Heart left ventricle (tissue), 16 donors: ENCODE measurements at regions not wholly inside any gene's neighbourhood (a gene's known extent, or its start where the extent isn't known, plus 50 kb on each side); places are given as distances from the start of the nearest gene placed in this dataset.

ENCODE experiments used
- ATAC-seq, 4 donors: fragments of 200-7000 bp; cut with Tn5 transposase; one replicate each; pipeline ENCODE4 v1.9.1; 2020 to 2022; ENCODE audit warnings: moderate library complexity in 4 of 4, mild to moderate bottlenecking in 3 of 4, moderate number of reproducible peaks in 1 of 4
- DNase-seq, 5 donors: peaks; one replicate each; pipeline ENCODE4 v3.0.0-alpha.2; 2020
- H3K27ac ChIP-seq, 12 donors: fragments of 200-600 bp; sonication (generic) in 4 of 12; one replicate each; pipeline versions ENCODE4 v1.5.0 to v1.8.0; 2016 to 2022; ENCODE audit warnings: mild to moderate bottlenecking in 2 of 12
- H3K27me3 ChIP-seq, 9 donors: fragments of 200-600 bp; sonication (generic) in 2 of 9; one replicate each; pipeline versions ENCODE4 v1.5.1 to v1.8.0; 2016 to 2022; ENCODE audit warnings: mild to moderate bottlenecking in 3 of 9
- H3K36me3 ChIP-seq, 9 donors: fragments of 200-600 bp; sonication (generic) in 2 of 9; one replicate each; pipeline versions ENCODE4 v1.5.0 to v1.8.0; 2018 to 2022; ENCODE audit warnings: mild to moderate bottlenecking in 2 of 9
- H3K4me1 ChIP-seq, 12 donors: fragments of 200-600 bp; sonication (generic) in 4 of 12; one replicate each; pipeline versions ENCODE4 v1.5.0 to v1.8.0; 2016 to 2022; ENCODE audit warnings: mild to moderate bottlenecking in 3 of 12
- H3K4me3 ChIP-seq, 12 donors: fragments of 200-600 bp; sonication (generic) in 4 of 12; one replicate each; pipeline versions ENCODE4 v1.5.0 to v1.8.0; 2017 to 2022; ENCODE audit warnings: mild to moderate bottlenecking in 9 of 12, moderate library complexity in 4 of 12
- H3K9me3 ChIP-seq, 12 donors: fragments of 200-600 bp; sonication (generic) in 4 of 12; one replicate each; pipeline versions ENCODE4 v1.5.0 to v1.8.0; 2016 to 2022; ENCODE audit warnings: mild to moderate bottlenecking in 1 of 12
- CTCF ChIP-seq, 12 donors: fragments of 200-600 bp; sonication (generic) in 4 of 12; IDR thresholded peaks; one replicate each; pipeline versions ENCODE4 v1.5.0 to v1.8.0; 2018 to 2022; ENCODE audit warnings: antibody characterized with exemption in 12 of 12, mild to moderate bottlenecking in 5 of 12
- POLR2A ChIP-seq, 2 donors: fragments of 450-650 bp; IDR thresholded peaks; one replicate each; pipeline ENCODE4 v1.6.1; 2017; ENCODE audit warnings: antibody characterized with exemption in 2 of 2, mild to moderate bottlenecking in 2 of 2, moderate library complexity in 2 of 2
- WGBS, 4 donors: extraction: QIAGEN DNeasy Blood & Tissue Kit in 2 of 4; methylation state at CpG; one replicate each; pipeline versions ENCODE4 v1.1.5 to v1.1.7; 2013 to 2018; 5-methylcytosine and 5-hydroxymethylcytosine counted together
- intact Hi-C, 10 donors: fragments of 100-400 bp; cut with DNase I; formaldehyde crosslinking; loops; one replicate each; pipeline versions ENCODE4 v1.11.1 to v1.14.2; 2022
- donor health status: ischemic (EF 13 %, LVEDD 7.1; RV severe dilation, severe dysfunction).
- donor health status: healthy with polysubstance abuse.
- donor health status: DM: no; HTN: yes; CAD: no.
- donor health status: DM: no; HTN: no; CAD: no.
- donor health status: ischemic (EF 25% LVEDD 6.9; RV normal size, moderate dysfunction).
- donor health status: ischemic (EF 25% LVEDD 5.7; RV mildly dilated, moderate dysfunction).
- donor health status: healthy.
- donor health status: DM: yes; HTN: yes; CAD: no.
- donor health status: ischemic (EF 35%, LVEDD 5.7; RV mildly dilated, moderate dysfunction).
- donor health status: nonischemic (EF 11% LVEDD 7.7; RV severe dilation, severe dysfunction).
- donor health status: DM: yes; HTN: yes; CAD: no.
- donor health status: PGD.
- donor health status: ischemic (EF 29% LVEDD 5.4; RV normal size, mild dysfunction).
- donor health status: nonischemic (EF 23%, LVEDD 6.1; RV moderate dilation, normal function).

GRCh38 chr1:115172270-115172669, 83.0 kb upstream of the TSPAN2 start:
- ATAC-seq: no peak
- Histone ChIP-seq H3K27ac (no peak overlapping the region), H3K4me1 (peaks cover 0 to 12% (median 0%) of the 10 kb centered on the region in 12 donors), H3K4me3 (no peak overlapping the region), H3K9me3 (no peaks in the 10 kb centered on the region), H3K27me3 (no peaks in the 10 kb centered on the region), H3K36me3 (no peaks in the 10 kb centered on the region)
- WGBS, 4 donors: 57 to 80% (median 65%) methylated on average over 2 of the region's 2 CpGs
- intact Hi-C loops: no loop called here
- DNase-seq: no peak
- no peak for TF ChIP-seq POLR2A (IDR thresholded peaks at IDR 0.05)
- TF ChIP-seq CTCF (IDR thresholded peaks at IDR 0.05): no peak

- Histone ChIP-seq H3K9me3 (no peaks in the 10 kb centered on the region), H3K36me3 (no peaks in the 10 kb centered on the region), H3K27me3 (no peaks in the 10 kb centered on the region), H3K4me1 (peaks cover 0 to 11% (median 0%) of the 10 kb centered on the region in 12 donors), H3K4me3 (no peak overlapping the region), H3K27ac (peak overlapping the region in 1 of 12 donors; percentile 15)
- TF ChIP-seq POLR2A (IDR thresholded peaks at IDR 0.05) (no peak), CTCF (IDR thresholded peaks at IDR 0.05) (no peak)
- ATAC-seq (peak in 3 of 4 donors; percentile 39 to 52 (median 49)), DNase-seq (no peak)
- whole genome bisulfite sequencing, 4 donors: 91 to 93% (median 92%) methylated on average over 2 of the region's 2 CpGs
- intact Hi-C loops: no loop called here
Measured at GRCh38 chr1:115170961-115171392, 81.7 kb upstream of the TSPAN2 start.

- no peaks in the 10 kb centered on the region for H3K27me3 ChIP-seq
- H3K4me3 ChIP-seq: no peak overlapping the region
- 36 to 53% (median 46%) methylated on average over 1 of the region's 1 CpG for WGBS, 4 donors
- H3K27ac ChIP-seq: peak overlapping the region in 2 of 12 donors; percentile 11 to 47
- DNase-seq (no peak), ATAC-seq (no peak)
- TF ChIP-seq POLR2A (IDR thresholded peaks at IDR 0.05) (no peak), CTCF (IDR thresholded peaks at IDR 0.05) (no peak)
- peaks cover 0 to 9% (median 0%) of the 10 kb centered on the region in 12 donors for H3K4me1 ChIP-seq
- intact Hi-C loops: no loop called here
- H3K9me3 ChIP-seq: no peaks in the 10 kb centered on the region
- no peaks in the 10 kb centered on the region for H3K36me3 ChIP-seq
Measured at GRCh38 chr1:115170377-115170776, 81.1 kb upstream of the TSPAN2 start.

- DNase-seq (no peak), ATAC-seq (no peak)
- Histone ChIP-seq H3K27me3 (no peaks in the 10 kb centered on the region), H3K4me3 (no peak overlapping the region), H3K9me3 (peaks cover 0 to 6% (median 0%) of the 10 kb centered on the region in 12 donors), H3K36me3 (no peaks in the 10 kb centered on the region), H3K4me1 (peaks cover 0 to 9% (median 0%) of the 10 kb centered on the region in 12 donors), H3K27ac (peak overlapping the region in 1 of 12 donors; percentile 7)
- 87 to 94% (median 90%) methylated on average over 4 of the region's 4 CpGs for WGBS, 4 donors
- TF ChIP-seq CTCF (IDR thresholded peaks at IDR 0.05) (no peak), POLR2A (IDR thresholded peaks at IDR 0.05) (no peak)
- intact Hi-C loops: no loop called here
Measured at GRCh38 chr1:115168026-115168425, 78.7 kb upstream of the TSPAN2 start.
